HCT116 (cell line): ENCODE measurements at regions not wholly inside any gene's neighbourhood (a gene's known extent, or its start where the extent isn't known, plus 50 kb on each side); places are given as distances from the start of the nearest gene placed in this dataset.

Source experiments
- CBX3 ChIP-seq: IDR thresholded peaks from 2 replicates; pipeline ENCODE4 v1.6.1; 2012; ENCODE audit warnings: low read depth
- EGR1 ChIP-seq: IDR thresholded peaks from 2 replicates; pipeline ENCODE4 v1.6.1; 2012; ENCODE audit warnings: low read depth
- EZH2 ChIP-seq: fragments of 200-600 bp; sonication (generic); IDR thresholded peaks from 2 replicates; pipeline ENCODE4 v1.6.1; 2017; ENCODE audit warnings: antibody characterized with exemption, mixed run types
- EZH2phosphoT487 ChIP-seq: fragments of 200-600 bp; IDR thresholded peaks from 2 replicates; pipeline ENCODE4 v1.6.1; 2018; ENCODE audit warnings: antibody characterized with exemption, borderline replicate concordance
- MAX ChIP-seq: IDR thresholded peaks from 2 replicates; pipeline ENCODE4 v1.6.1; 2012
- POLR2A ChIP-seq: IDR thresholded peaks from 2 replicates; pipeline ENCODE4 v1.7.0; 2011; ENCODE audit warnings: borderline replicate concordance; ENCODE audit not compliant: insufficient read depth, insufficient read length; ENCODE audit errors: extremely low read depth
- POLR2AphosphoS5 ChIP-seq: IDR thresholded peaks from 2 replicates; pipeline ENCODE4 v1.6.1; 2011; ENCODE audit warnings: mild to moderate bottlenecking, low read depth, low read length, moderate library complexity
- RAD21 ChIP-seq: IDR thresholded peaks from 2 replicates; pipeline ENCODE4 v1.6.1; 2012; ENCODE audit warnings: low read depth, mild to moderate bottlenecking
- SIN3A ChIP-seq: IDR thresholded peaks from 2 replicates; pipeline ENCODE4 v1.6.1; 2012; ENCODE audit warnings: low read depth
- SRF ChIP-seq: IDR thresholded peaks from 2 replicates; pipeline ENCODE4 v1.6.1; 2012; ENCODE audit warnings: low read depth
- TCF7L2 ChIP-seq: IDR thresholded peaks from 2 replicates; pipeline ENCODE4 v1.7.0; 2011; ENCODE audit warnings: borderline replicate concordance, inconsistent platforms; ENCODE audit not compliant: insufficient read depth, insufficient read length; ENCODE audit errors: extremely low read depth
- YY1 ChIP-seq: IDR thresholded peaks from 2 replicates; pipeline ENCODE4 v1.6.1; 2011; ENCODE audit warnings: low read length, low read depth, moderate library complexity, mild to moderate bottlenecking; ENCODE audit not compliant: insufficient replicate concordance; ENCODE audit errors: extremely low read depth
- TF ChIP-seq, protein P1 (sequence below), 3 experiments: fragments of 200-600 bp in 1 of 3; sonication (generic) in 1 of 3; IDR thresholded peaks in 2 of 3; conservative IDR thresholded peaks in 1 of 3; 2 replicates each; pipeline ENCODE4 v1.5.1; 2012 to 2017; ENCODE audit warnings: low read depth in 2 of 3, low read length in 2 of 3, antibody characterized with exemption in 1 of 3, borderline replicate concordance in 1 of 3, control low read depth in 1 of 3, mild to moderate bottlenecking in 1 of 3, mixed read lengths in 1 of 3, mixed run types in 1 of 3, moderate library complexity in 1 of 3; ENCODE audit not compliant: insufficient read depth in 1 of 3
- TF ChIP-seq, protein P2 (sequence below): IDR thresholded peaks from 2 replicates; pipeline ENCODE4 v1.6.1; 2012; ENCODE audit warnings: low read depth

GRCh38 chr21:23952269-23952668, 1655.0 kb downstream of the MRPL39 start:
- TF ChIP-seq, protein P1, sequence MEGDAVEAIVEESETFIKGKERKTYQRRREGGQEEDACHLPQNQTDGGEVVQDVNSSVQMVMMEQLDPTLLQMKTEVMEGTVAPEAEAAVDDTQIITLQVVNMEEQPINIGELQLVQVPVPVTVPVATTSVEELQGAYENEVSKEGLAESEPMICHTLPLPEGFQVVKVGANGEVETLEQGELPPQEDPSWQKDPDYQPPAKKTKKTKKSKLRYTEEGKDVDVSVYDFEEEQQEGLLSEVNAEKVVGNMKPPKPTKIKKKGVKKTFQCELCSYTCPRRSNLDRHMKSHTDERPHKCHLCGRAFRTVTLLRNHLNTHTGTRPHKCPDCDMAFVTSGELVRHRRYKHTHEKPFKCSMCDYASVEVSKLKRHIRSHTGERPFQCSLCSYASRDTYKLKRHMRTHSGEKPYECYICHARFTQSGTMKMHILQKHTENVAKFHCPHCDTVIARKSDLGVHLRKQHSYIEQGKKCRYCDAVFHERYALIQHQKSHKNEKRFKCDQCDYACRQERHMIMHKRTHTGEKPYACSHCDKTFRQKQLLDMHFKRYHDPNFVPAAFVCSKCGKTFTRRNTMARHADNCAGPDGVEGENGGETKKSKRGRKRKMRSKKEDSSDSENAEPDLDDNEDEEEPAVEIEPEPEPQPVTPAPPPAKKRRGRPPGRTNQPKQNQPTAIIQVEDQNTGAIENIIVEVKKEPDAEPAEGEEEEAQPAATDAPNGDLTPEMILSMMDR (IDR thresholded peaks at IDR 0.05 in 2 of 3, conservative IDR thresholded peaks at IDR 0.05 in 1 of 3; ENCODE audit: borderline replicate concordance in 1 of 3, insufficient read depth in 1 of 3, low read depth in 2 of 3, low read length in 2 of 3), result no peak
- TF ChIP-seq POLR2A, result no peak
- no peak for TF ChIP-seq SIN3A
- TF ChIP-seq EZH2, result no peak
- TF ChIP-seq, protein P2, sequence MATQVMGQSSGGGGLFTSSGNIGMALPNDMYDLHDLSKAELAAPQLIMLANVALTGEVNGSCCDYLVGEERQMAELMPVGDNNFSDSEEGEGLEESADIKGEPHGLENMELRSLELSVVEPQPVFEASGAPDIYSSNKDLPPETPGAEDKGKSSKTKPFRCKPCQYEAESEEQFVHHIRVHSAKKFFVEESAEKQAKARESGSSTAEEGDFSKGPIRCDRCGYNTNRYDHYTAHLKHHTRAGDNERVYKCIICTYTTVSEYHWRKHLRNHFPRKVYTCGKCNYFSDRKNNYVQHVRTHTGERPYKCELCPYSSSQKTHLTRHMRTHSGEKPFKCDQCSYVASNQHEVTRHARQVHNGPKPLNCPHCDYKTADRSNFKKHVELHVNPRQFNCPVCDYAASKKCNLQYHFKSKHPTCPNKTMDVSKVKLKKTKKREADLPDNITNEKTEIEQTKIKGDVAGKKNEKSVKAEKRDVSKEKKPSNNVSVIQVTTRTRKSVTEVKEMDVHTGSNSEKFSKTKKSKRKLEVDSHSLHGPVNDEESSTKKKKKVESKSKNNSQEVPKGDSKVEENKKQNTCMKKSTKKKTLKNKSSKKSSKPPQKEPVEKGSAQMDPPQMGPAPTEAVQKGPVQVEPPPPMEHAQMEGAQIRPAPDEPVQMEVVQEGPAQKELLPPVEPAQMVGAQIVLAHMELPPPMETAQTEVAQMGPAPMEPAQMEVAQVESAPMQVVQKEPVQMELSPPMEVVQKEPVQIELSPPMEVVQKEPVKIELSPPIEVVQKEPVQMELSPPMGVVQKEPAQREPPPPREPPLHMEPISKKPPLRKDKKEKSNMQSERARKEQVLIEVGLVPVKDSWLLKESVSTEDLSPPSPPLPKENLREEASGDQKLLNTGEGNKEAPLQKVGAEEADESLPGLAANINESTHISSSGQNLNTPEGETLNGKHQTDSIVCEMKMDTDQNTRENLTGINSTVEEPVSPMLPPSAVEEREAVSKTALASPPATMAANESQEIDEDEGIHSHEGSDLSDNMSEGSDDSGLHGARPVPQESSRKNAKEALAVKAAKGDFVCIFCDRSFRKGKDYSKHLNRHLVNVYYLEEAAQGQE, result no peak
- no peak for TF ChIP-seq MAX
- TF ChIP-seq POLR2AphosphoS5, result no peak
- no peak for TF ChIP-seq YY1
- no peak for TF ChIP-seq EZH2phosphoT487
- TF ChIP-seq SRF, result no peak
- no peak for TF ChIP-seq RAD21
- no peak for TF ChIP-seq TCF7L2
- no peak for TF ChIP-seq CBX3
- no peak for TF ChIP-seq EGR1
